HG03469 (cell line): ENCODE measurements at regions not wholly inside any gene's neighbourhood (a gene's known extent, or its start where the extent isn't known, plus 50 kb on each side); places are given as distances from the start of the nearest gene placed in this dataset.
"Not testable (repeated sequence)": the region's sequence is repeated elsewhere in the genome, so short reads cannot be mapped to it uniquely, and the experiment has no call there.

Experiments used
- ATAC-seq: cut with Tn5 transposase; IDR thresholded peaks from one replicate; pipeline ENCODE4 v1.9.1; 2021; ENCODE audit warnings: mild to moderate bottlenecking, moderate library complexity, moderate number of reproducible peaks; ENCODE audit not compliant: unreplicated experiment

DNA sequence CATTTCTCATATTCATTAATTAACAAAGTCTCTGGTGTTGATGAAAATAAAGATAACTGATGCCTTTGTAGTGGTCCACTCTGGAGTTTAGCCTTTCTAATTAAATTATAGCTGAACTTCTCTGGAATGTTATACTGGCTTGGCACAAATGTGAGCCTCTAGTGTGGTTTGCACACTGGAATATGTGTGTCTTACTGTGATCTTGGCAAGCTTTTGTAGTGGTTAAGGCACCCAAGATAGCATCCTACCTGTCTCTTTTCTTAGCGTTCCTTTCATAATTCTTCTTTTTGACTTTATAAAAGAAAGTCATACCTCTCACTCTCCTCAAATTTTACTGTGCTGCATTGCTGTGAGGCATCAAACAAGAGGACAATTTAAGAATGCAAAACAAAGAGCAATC, 107.4 kb downstream of the UTRN start:
- no peak for ATAC-seq

GRCh38 chr6:144394210-144394609, 109.1 kb downstream of the UTRN start:
- ATAC-seq, result no peak

DNA sequence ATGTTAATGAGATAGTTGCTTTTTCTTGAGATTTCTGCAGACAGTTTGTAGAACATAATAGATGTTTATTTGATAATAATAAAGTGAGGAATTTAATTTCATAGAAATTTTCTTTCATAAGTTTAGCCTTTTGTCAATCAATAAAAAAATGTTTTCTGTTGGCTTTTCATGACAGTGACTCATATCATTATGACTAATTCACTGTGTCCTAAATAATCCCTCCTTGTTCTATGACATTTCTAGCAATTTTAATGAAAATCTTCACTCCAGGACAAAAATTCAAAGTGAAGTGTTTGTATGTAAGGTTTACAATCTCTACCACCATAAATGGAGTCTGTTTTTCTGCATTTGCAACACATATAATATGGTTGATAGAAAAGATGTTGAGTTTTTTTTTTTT, 109.9 kb downstream of the UTRN start:
- no peak for ATAC-seq

- no peak for ATAC-seq
Observed at GRCh38 chr6:144395826-144396225, 110.7 kb downstream of the UTRN start.

DNA sequence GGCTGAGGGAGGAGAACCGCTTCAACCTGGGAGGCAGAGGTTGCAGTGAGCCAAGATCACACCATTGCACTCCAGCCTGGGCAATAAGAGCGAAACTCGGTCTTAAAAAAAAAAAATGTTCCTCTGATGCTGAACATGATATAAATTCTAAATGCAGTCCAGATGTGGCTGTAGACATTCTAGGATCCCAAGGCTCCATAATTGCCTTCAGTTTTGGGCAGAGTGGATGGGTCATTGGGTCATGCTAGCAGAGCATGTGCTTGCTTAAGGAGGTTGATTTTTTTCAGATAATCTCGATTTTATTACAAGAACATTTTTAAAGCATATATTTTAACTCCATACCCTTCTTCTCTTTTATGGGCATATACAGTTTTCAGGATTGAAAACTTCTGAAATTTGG, 112.0 kb downstream of the UTRN start:
- ATAC-seq, result no peak

- ATAC-seq, result no peak
Observed at GRCh38 chr6:144400321-144400720, 115.2 kb downstream of the UTRN start.

DNA sequence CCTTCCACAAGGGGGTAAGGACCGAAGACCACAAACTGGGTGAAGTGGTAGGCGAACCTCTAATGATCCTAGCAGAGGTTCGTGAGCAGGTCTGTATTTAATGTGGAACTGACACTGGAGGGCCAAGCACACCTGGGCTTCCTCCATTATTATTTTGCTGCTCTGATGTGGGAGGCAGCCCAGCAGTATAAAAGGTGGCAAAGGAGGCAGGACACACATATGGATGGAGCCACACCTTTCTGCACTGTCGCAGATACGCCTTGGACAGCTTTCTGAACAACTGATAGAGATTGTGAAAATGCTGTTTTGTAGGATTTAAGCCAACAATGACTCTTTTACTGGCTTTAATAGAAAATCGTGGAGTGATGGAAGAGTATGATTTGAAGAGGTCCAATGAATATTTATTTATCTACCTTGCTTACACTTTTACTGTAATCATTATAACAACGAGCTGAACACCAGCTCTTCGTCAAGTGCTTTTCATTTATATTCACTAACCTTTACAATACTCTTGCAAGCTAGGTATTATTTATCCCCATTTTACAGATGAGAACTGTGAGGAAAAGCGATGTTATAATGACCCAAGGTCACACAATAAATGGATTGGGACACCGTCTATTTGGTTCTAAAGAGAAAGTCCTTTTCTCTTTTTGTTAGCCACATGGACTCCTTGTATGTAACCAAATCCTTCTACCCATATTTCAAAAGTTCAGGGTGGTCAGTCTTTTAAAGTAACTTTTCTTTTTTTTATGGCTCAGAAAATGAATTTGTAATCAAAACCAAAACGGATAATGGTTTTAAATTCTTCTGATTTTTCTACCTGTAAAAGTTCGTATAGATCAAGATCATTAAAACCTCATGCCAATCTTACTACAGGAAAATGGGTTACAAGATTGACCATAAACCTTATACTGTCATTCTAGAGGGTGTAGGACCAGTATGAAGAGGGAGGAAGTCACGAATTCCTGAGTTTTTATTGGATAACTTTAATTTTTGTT, 116.9 kb downstream of the UTRN start:
- no peak for ATAC-seq

DNA sequence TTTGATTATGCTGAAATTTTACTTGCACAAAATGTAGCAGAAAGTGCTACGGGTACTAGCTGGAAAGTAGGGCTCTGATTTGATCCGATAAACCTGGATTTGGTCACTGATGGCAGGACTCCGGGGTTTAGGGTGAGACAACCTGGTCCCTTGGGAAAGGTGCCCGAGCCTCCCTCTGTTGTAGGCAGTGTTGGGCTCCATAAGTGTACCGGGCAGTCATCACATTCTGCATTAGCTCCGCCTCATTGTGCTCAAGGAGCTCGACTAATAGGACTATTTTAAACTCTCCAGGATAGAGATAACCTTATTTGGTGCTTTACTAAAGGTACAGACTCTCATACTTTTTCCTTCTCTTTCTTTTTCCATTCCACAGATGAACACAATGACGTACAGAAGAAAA, 117.6 kb downstream of the UTRN start:
- ATAC-seq, result no peak

DNA sequence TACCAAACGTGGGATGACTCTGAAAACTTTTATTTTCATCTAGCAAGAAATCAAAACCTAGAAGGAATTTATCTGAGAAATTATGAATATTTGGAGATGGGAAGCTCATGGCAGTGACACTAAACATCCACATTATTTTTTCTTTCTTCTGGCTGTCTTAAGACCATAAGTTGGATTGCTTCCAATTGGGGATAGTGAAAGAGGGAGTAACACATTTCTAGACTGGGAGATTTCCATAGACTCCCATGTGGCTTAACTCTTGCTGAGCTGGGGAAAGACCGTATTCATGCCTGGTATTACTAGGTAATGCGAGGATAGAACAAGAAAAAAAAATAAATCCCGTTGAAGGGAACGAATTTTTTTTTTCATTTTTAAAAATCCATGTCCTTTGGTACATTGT, 120.0 kb downstream of the UTRN start:
- ATAC-seq, result no peak

- ATAC-seq, result no peak
Observed at GRCh38 chr6:144406796-144407195, 121.7 kb downstream of the UTRN start.

DNA sequence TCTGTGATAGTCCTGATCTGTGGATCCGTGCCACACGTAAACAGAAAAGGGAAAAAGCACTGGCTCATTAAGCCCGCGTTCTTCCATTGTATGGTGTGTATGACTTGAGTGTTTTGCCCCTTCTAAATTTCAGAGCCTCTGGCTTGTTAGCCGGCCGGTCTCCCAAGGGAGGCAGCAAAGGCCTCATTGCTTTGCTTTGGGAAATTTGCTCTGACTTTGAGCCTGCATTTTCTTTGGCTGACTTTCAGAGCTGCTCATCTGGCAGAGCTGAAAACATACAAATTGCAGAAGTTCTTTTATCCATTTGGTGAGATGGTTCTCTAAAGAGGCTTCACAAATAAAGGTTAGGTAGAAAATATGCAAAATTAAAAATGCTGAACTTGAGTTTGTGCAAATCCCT, 123.0 kb downstream of the UTRN start:
- no peak for ATAC-seq

GRCh38 chr6:144410059-144410458, 124.9 kb downstream of the UTRN start:
- no peak for ATAC-seq

DNA sequence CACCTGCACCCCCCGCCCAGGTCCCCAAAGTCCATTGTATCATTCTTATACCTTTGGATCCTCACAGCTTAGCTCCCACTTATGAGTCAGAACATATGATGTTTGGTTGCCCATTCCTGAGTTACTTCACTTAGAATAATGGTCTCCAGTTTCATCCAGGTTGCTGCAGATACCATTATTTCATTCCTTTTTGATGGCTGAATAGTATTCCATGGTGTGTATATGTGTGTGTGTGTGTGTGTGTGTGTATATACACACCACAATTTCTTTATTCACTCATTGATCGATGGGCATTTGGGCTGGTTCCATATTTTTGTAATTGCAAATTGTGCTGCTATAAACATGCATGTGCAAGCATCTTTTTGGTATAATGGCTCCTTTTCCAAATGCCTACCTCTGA, 125.4 kb downstream of the UTRN start:
- ATAC-seq, result not testable (repeated sequence)

GRCh38 chr6:144411531-144412165, 126.5 kb downstream of the UTRN start:
- no peak for ATAC-seq

GRCh38 chr6:144413418-144413817, 128.3 kb downstream of the UTRN start:
- no peak for ATAC-seq

GRCh38 chr6:144415014-144415413, 129.9 kb downstream of the UTRN start:
- ATAC-seq, result no peak

DNA sequence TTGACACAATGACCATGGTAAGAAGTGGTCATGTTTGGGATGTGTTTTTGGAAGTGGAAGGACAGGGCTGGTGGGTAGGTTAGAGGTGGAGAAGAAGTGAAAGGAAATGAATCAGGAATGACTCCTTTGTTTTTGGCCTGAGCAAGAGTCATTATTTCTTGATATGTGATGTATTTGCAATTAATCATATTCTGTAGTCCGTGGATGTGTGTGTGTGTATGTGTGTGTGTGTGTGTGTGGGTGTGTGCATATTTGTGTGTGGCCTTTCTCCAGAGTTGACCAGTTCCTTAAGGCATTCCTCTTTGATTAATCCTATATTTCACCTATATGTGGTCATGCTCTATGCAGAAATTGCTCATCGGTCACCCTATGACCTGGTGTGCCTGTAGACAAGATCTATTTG, 130.7 kb downstream of the UTRN start:
- ATAC-seq, result no peak

DNA sequence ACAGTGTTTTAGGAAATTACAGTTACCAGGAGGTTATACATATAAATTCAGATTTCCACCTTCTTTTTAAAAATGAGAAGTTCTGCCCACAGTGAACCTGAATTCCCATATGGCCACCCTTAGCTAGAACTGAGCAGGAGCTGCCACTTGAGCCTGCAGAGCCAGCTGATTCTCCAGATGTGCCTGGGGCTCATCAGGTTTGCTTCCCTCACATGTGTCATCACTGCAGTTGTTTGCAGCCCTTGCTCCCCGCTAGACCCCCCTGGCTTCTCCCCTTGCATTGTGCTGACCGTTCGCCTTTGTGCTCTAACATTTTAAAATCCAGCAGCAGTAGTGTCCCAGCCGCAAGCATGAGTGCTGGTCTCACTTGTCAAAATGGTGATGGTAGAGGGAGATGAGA, 131.1 kb downstream of the UTRN start:
- ATAC-seq, result no peak

DNA sequence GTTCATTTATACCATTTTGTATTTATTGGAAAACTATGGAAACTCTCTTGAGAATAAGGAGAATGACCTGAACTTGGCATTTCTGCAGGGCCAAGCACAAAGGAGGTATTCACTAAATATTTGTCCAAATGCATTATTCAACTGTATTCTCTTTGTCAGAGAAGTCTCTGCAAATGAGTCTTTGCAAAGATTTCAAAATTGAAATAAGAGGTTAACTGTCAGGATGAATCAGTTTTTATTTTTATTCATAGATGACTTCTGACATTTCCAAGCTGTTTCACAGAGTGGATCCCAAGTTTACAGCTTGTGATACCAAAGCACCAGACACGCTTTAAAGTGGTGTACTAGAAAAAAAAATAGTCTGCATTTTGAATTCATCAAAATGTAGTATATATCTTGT, 131.6 kb downstream of the UTRN start:
- ATAC-seq, result no peak

GRCh38 chr6:144417681-144418080, 132.5 kb downstream of the UTRN start:
- no peak for ATAC-seq

GRCh38 chr6:144418959-144419545, 133.9 kb downstream of the UTRN start:
- no peak for ATAC-seq

DNA sequence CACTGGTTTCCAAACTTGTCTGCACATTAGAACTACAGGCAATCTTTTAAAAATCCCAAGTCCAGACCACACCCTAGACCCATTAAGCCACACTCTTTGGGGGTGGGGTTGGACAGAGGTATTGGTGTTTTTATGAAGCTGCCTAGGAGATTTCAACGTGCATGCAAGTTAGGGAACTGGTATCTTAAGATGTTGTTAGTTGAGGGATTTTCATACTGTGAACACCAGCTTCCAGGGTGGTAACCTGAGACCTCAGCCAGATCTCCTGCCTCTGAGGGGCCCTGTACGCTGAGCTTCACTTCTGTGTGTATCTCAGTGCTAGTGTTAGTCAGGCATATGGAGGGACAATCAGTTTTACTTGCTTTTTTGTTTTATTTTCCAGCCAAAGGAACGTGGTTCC, 138.0 kb downstream of the UTRN start:
- ATAC-seq, result no peak
